Mesendoderm (in vitro differentiated cells): ENCODE measurements at regions not wholly inside any gene's neighbourhood (a gene's known extent, or its start where the extent isn't known, plus 50 kb on each side); places are given as distances from the start of the nearest gene placed in this dataset.

ENCODE experiments used
- DNase-seq: peaks from one replicate; pipeline ENCODE4 v3.0.0; 2013
- H2AK5ac ChIP-seq: 2 replicates; pipeline ENCODE4 v1.6.1; 2013; ENCODE audit warnings: low read length, inconsistent platforms
- H2BK120ac ChIP-seq: 2 replicates; pipeline ENCODE4 v1.6.1; 2013; ENCODE audit warnings: low read depth, mild to moderate bottlenecking, low read length, moderate library complexity, mixed read lengths
- H2BK15ac ChIP-seq: replicated peaks from 2 replicates; pipeline ENCODE4 v1.6.1; 2013; ENCODE audit warnings: low read depth, mild to moderate bottlenecking, moderate library complexity
- H2BK5ac ChIP-seq: 2 replicates; pipeline ENCODE4 v1.6.1; 2013; ENCODE audit warnings: low read length, inconsistent platforms
- H3K18ac ChIP-seq: 2 replicates; pipeline ENCODE4 v1.6.1; 2013; ENCODE audit warnings: mild to moderate bottlenecking, low read length, mixed read lengths
- H3K23ac ChIP-seq: one replicate; pipeline ENCODE4 v1.6.1; 2013; ENCODE audit warnings: low read length
- H3K27ac ChIP-seq: 2 replicates; pipeline ENCODE4 v1.5.1; 2013; ENCODE audit warnings: low read depth, mild to moderate bottlenecking, inconsistent platforms, low read length, moderate library complexity
- H3K27me3 ChIP-seq: 2 replicates; pipeline ENCODE4 v1.6.1; 2013; ENCODE audit warnings: low read length, control low read depth, mild to moderate bottlenecking, inconsistent platforms; ENCODE audit not compliant: insufficient read depth, poor library complexity
- H3K36me3 ChIP-seq: 2 replicates; pipeline ENCODE4 v1.6.1; 2013; ENCODE audit warnings: low read length, inconsistent platforms; ENCODE audit not compliant: control insufficient read depth, insufficient read depth
- H3K4ac ChIP-seq: one replicate; pipeline ENCODE4 v1.6.1; 2013; ENCODE audit warnings: low read depth, mild to moderate bottlenecking, low read length, moderate library complexity
- H3K4me1 ChIP-seq: 2 replicates; pipeline ENCODE4 v1.6.1; 2013; ENCODE audit warnings: low read depth, low read length, inconsistent platforms; ENCODE audit not compliant: control insufficient read depth
- H3K4me2 ChIP-seq: 2 replicates; pipeline ENCODE4 v1.6.1; 2013; ENCODE audit warnings: low read length
- H3K4me3 ChIP-seq: 2 replicates; pipeline ENCODE4 v1.5.1; 2013; ENCODE audit warnings: mild to moderate bottlenecking, low read length
- H3K56ac ChIP-seq: one replicate; pipeline ENCODE4 v1.6.1; 2013; ENCODE audit warnings: low read length
- H3K79me1 ChIP-seq: 2 replicates; pipeline ENCODE4 v1.6.1; 2013; ENCODE audit warnings: low read length, inconsistent platforms
- H3K79me2 ChIP-seq: 2 replicates; pipeline ENCODE4 v1.6.1; 2013; ENCODE audit warnings: mild to moderate bottlenecking, low read length; ENCODE audit not compliant: control insufficient read depth, insufficient read depth
- H3K9ac ChIP-seq: 2 replicates; pipeline ENCODE4 v1.6.1; 2013; ENCODE audit warnings: low read length, inconsistent platforms
- H4K5ac ChIP-seq: one replicate; pipeline ENCODE4 v1.6.1; 2013; ENCODE audit warnings: low read length
- H4K8ac ChIP-seq: one replicate; pipeline ENCODE4 v1.6.1; 2013; ENCODE audit warnings: low read depth, mild to moderate bottlenecking, control low read depth, low read length, moderate library complexity
- WGBS: extraction: QIAGEN DNeasy Blood & Tissue Kit; methylation state at CpG from one replicate; pipeline ENCODE4 v1.1.7; 2013; ENCODE audit warnings: low lambda C conversion rate, missing lambda C conversion rate; ENCODE audit not compliant: insufficient coverage; ENCODE audit errors: extremely low coverage; 5-methylcytosine and 5-hydroxymethylcytosine counted together

DNA sequence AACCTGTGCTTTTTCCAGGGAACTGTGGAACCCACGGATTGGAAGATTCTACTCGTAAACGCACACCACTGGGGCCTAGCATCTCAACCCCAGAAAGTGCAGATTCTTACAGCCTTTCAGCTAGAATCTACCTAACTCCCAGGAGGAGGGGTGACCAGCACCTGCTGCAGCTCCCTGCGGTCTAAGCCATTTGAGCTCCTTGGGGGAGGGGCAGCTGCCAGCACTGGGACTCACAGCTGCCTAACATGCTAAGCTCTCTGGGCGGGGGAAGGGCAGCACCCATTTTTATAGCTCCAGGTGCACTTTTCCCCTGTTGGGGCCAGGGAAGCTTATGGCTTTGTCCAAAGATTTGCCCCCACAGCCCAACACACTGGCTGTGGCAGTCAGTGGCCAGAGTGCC is 595.7 kb upstream of the EPHA5 start:
- H3K4me1 ChIP-seq = no peaks in the 10 kb centered on the region
- H3K4me3 ChIP-seq = no peak overlapping the region
- H2BK5ac ChIP-seq = no peak overlapping the region
- no peak overlapping the region for H4K5ac ChIP-seq
- H3K23ac ChIP-seq = no peak overlapping the region
- H3K56ac ChIP-seq = no peak overlapping the region
- peak; percentile 28 for DNase-seq
- H3K4ac ChIP-seq = no peak overlapping the region
- H3K4me2 ChIP-seq = no peak overlapping the region
- no peak overlapping the region for H3K9ac ChIP-seq
- H3K79me2 ChIP-seq = no peaks in the 10 kb centered on the region
- H4K8ac ChIP-seq = no peak overlapping the region
- H3K18ac ChIP-seq = no peak overlapping the region
- no peak overlapping the region for H2BK15ac ChIP-seq
- no peak overlapping the region for H2BK120ac ChIP-seq
- H3K79me1 ChIP-seq = no peaks in the 10 kb centered on the region
- no peaks in the 10 kb centered on the region for H3K36me3 ChIP-seq
- H3K27ac ChIP-seq = no peak overlapping the region
- H3K27me3 ChIP-seq = no peaks in the 10 kb centered on the region
- WGBS = no CpG with 5 or more reads among the region's 5 CpGs
- H2AK5ac ChIP-seq = no peak overlapping the region

GRCh38 chr4:66252291-66252690 is 582.0 kb upstream of the EPHA5 start:
- no peak for DNase-seq
- H3K56ac ChIP-seq = no peak overlapping the region
- no peak overlapping the region for H2AK5ac ChIP-seq
- no peak overlapping the region for H3K18ac ChIP-seq
- no peaks in the 10 kb centered on the region for H3K36me3 ChIP-seq
- H3K23ac ChIP-seq = no peak overlapping the region
- no peaks in the 10 kb centered on the region for H3K4me1 ChIP-seq
- H3K27ac ChIP-seq = no peak overlapping the region
- H3K4ac ChIP-seq = no peak overlapping the region
- no peaks in the 10 kb centered on the region for H3K79me1 ChIP-seq
- no peak overlapping the region for H3K9ac ChIP-seq
- no peak overlapping the region for H4K5ac ChIP-seq
- no peaks in the 10 kb centered on the region for H3K79me2 ChIP-seq
- no peak overlapping the region for H3K4me3 ChIP-seq
- WGBS = no CpG with 5 or more reads among the region's 1 CpG
- H2BK5ac ChIP-seq = no peak overlapping the region
- no peak overlapping the region for H2BK120ac ChIP-seq
- no peak overlapping the region for H4K8ac ChIP-seq
- no peak overlapping the region for H2BK15ac ChIP-seq
- no peak overlapping the region for H3K4me2 ChIP-seq
- H3K27me3 ChIP-seq = no peaks in the 10 kb centered on the region

DNA sequence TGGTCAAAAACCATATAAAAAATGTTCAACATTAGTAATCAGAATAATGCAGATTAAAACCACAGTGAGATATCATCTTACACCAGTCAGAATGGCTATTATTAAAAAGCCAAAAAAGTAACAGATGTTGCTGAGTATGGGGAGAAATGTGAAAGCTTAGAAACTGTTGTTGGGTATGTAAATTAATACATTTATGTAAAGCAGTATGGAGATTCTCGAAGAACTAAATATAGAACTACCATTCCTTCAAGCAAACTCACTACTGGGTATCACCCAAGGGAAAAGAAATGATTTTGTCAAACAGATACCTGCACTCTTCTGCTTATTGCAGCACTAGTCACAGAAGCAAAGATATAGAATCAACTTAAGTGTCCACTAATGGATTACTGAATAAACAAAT is 576.4 kb upstream of the EPHA5 start:
- no peak overlapping the region for H2BK15ac ChIP-seq
- no peak overlapping the region for H3K4me3 ChIP-seq
- no peak overlapping the region for H3K18ac ChIP-seq
- H4K8ac ChIP-seq = no peak overlapping the region
- no peak overlapping the region for H3K23ac ChIP-seq
- no peak overlapping the region for H4K5ac ChIP-seq
- no peaks in the 10 kb centered on the region for H3K79me1 ChIP-seq
- no peaks in the 10 kb centered on the region for H3K27me3 ChIP-seq
- H3K27ac ChIP-seq = no peak overlapping the region
- no peaks in the 10 kb centered on the region for H3K36me3 ChIP-seq
- H2BK5ac ChIP-seq = no peak overlapping the region
- H3K79me2 ChIP-seq = no peaks in the 10 kb centered on the region
- no peak overlapping the region for H2BK120ac ChIP-seq
- WGBS = no CpG with 5 or more reads among the region's 1 CpG
- H3K9ac ChIP-seq = no peak overlapping the region
- no peak overlapping the region for H2AK5ac ChIP-seq
- H3K56ac ChIP-seq = no peak overlapping the region
- H3K4me2 ChIP-seq = no peak overlapping the region
- no peak overlapping the region for H3K4ac ChIP-seq
- DNase-seq = no peak
- no peaks in the 10 kb centered on the region for H3K4me1 ChIP-seq

DNA sequence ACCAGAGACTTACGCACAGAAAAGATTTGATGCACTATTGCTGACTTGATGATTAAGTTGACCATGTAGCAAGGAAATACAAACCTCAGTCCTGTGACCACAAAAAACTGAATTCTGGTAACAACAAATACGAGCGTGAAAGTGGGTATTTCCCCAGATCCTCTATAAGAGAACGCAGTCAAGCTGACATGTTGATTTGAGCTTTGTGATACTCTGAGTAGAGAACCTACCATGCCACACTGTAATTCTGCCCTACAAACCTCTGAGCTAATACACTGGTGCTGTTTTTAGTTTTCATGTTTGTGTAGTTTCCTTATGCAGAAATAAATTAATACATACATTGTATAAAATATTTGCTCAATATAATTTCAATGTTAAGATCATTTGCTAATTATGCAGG is 565.6 kb upstream of the EPHA5 start:
- Histone ChIP-seq H3K79me2 (no peaks in the 10 kb centered on the region), H3K9ac (no peak overlapping the region), H3K4me1 (no peaks in the 10 kb centered on the region), H4K5ac (no peak overlapping the region), H3K79me1 (no peaks in the 10 kb centered on the region), H3K23ac (no peak overlapping the region), H3K27me3 (no peaks in the 10 kb centered on the region), H2BK15ac (no peak overlapping the region), H4K8ac (no peak overlapping the region), H2BK5ac (no peak overlapping the region), H3K4ac (no peak overlapping the region), H3K36me3 (no peaks in the 10 kb centered on the region), H3K27ac (no peak overlapping the region), H3K56ac (no peak overlapping the region), H3K4me2 (no peak overlapping the region), H3K4me3 (no peak overlapping the region), H2AK5ac (no peak overlapping the region), H2BK120ac (no peak overlapping the region), H3K18ac (no peak overlapping the region)
- WGBS = no CpG with 5 or more reads among the region's 4 CpGs
- no peak for DNase-seq

- Histone ChIP-seq H2AK5ac (no peak overlapping the region), H3K4me3 (no peak overlapping the region), H3K4me2 (no peak overlapping the region), H3K23ac (no peak overlapping the region), H3K4ac (no peak overlapping the region), H3K9ac (no peak overlapping the region), H3K4me1 (no peaks in the 10 kb centered on the region), H2BK120ac (no peak overlapping the region), H3K79me1 (no peaks in the 10 kb centered on the region), H3K79me2 (no peaks in the 10 kb centered on the region), H3K36me3 (no peaks in the 10 kb centered on the region), H4K5ac (no peak overlapping the region), H3K27ac (no peak overlapping the region), H3K18ac (no peak overlapping the region), H2BK5ac (no peak overlapping the region), H4K8ac (no peak overlapping the region), H3K56ac (no peak overlapping the region), H2BK15ac (no peak overlapping the region), H3K27me3 (no peaks in the 10 kb centered on the region)
- no CpG with 5 or more reads among the region's 2 CpGs for WGBS
- DNase-seq = no peak
These were observed 559.6 kb upstream of the EPHA5 start for GRCh38 chr4:66229885-66230284.

- H3K9ac ChIP-seq = no peak overlapping the region
- no peak for DNase-seq
- no peaks in the 10 kb centered on the region for H3K4me1 ChIP-seq
- H3K18ac ChIP-seq = no peak overlapping the region
- H3K79me2 ChIP-seq = no peaks in the 10 kb centered on the region
- no peak overlapping the region for H3K4ac ChIP-seq
- H3K36me3 ChIP-seq = no peaks in the 10 kb centered on the region
- H3K56ac ChIP-seq = no peak overlapping the region
- no CpG with 5 or more reads among the region's 1 CpG for WGBS
- H2BK5ac ChIP-seq = no peak overlapping the region
- H3K4me3 ChIP-seq = no peak overlapping the region
- no peaks in the 10 kb centered on the region for H3K79me1 ChIP-seq
- no peak overlapping the region for H2AK5ac ChIP-seq
- no peak overlapping the region for H4K5ac ChIP-seq
- H3K23ac ChIP-seq = no peak overlapping the region
- H3K27me3 ChIP-seq = no peaks in the 10 kb centered on the region
- H4K8ac ChIP-seq = no peak overlapping the region
- no peak overlapping the region for H2BK120ac ChIP-seq
- H3K4me2 ChIP-seq = no peak overlapping the region
- no peak overlapping the region for H2BK15ac ChIP-seq
- H3K27ac ChIP-seq = no peak overlapping the region
These were observed 555.2 kb upstream of the EPHA5 start for GRCh38 chr4:66225539-66225938.
